ENCODE measurements at regions not wholly inside any gene's neighbourhood (a gene's known extent, or its start where the extent isn't known, plus 50 kb on each side); places are given as distances from the start of the nearest gene placed in this dataset.

GRCh38 chr3:22371036-22371435, 620.0 kb upstream of the ZNF385D start:
- TF ChIP-seq CTCF (conservative IDR thresholded peaks at IDR 0.05; ENCODE audit: low read depth, low read length) = no peak
- TF ChIP-seq EZH2 (IDR thresholded peaks at IDR 0.05; ENCODE audit: borderline replicate concordance, low read depth, low read length, poor library complexity, severe bottlenecking) = no peak
